GM12878 (cell line): ENCODE measurements at regions not wholly inside any gene's neighbourhood (a gene's known extent, or its start where the extent isn't known, plus 50 kb on each side); places are given as distances from the start of the nearest gene placed in this dataset.

ENCODE experiments used
- ATAC-seq: fragments of 200-7000 bp; cut with Tn5 transposase; 3 replicates; pipeline ENCODE4 v1.9.1; 2020; ENCODE audit warnings: mild to moderate bottlenecking, moderate library complexity
- BruUV-seq: library from RNA; stranded (reverse); fragments of 400-500 nt; replicated peaks from 2 replicates; lab custom pipeline; 2021; lab: Mats Ljungman, UMichigan
- CTCF ChIA-PET: fragments of 300-600 bp; sonication (Branson Sonifier 250); formaldehyde crosslinking; extraction: SDS; loops from one replicate; lab custom pipeline; 2021; ENCODE audit warnings: inconsistent platforms; lab: Yijun Ruan, JAX
- POLR2A ChIA-PET: fragments of 350-600 bp; formaldehyde crosslinking; extraction: SDS; loops from one replicate; lab custom pipeline; 2021; ENCODE audit warnings: inconsistent platforms; lab: Charles Lee
- RAD21 ChIA-PET: fragments of 300-600 bp; sonication (Branson Sonifier 250); formaldehyde crosslinking; loops from one replicate; lab custom pipeline; 2023; ENCODE audit warnings: antibody characterized with exemption; ENCODE audit not compliant: unreplicated experiment; lab: Charles Lee
- SMC1A ChIA-PET: fragments of 300-600 bp; sonication (Branson Sonifier 250); formaldehyde crosslinking; loops from one replicate; lab custom pipeline; 2023; ENCODE audit not compliant: unreplicated experiment, uncharacterized antibody; lab: Charles Lee
- DNase-seq: peaks from one replicate; pipeline ENCODE4 v3.0.0-alpha.2; 2011; ENCODE audit warnings: low read depth, low spot score
- FAIRE-seq: peaks from 3 replicates; lab custom pipeline; 2011; peaks lifted over from hg19 to GRCh38; lab: Jason Lieb, UNC
- H2AFZ ChIP-seq: 2 replicates; pipeline ENCODE4 v1.6.0; 2011; ENCODE audit warnings: low read depth, low read length, control low read depth; ENCODE audit not compliant: control insufficient read depth
- H3K27ac ChIP-seq: 2 replicates; pipeline ENCODE4 v1.5.1; 2011; ENCODE audit warnings: control low read depth; ENCODE audit not compliant: control insufficient read depth, insufficient read depth
- H3K27me3 ChIP-seq, 2 experiments: replicated peaks in 1 of 2; 2 replicates each; pipeline versions ENCODE4 v1.6.0 to v1.6.1; 2011; ENCODE audit warnings: low read length in 1 of 2; ENCODE audit not compliant: control insufficient read depth in 2 of 2, insufficient read depth in 2 of 2
- H3K36me3 ChIP-seq, 2 experiments: 2 replicates each; pipeline ENCODE4 v1.5.1; 2011; ENCODE audit warnings: low read length in 1 of 2; ENCODE audit not compliant: control insufficient read depth in 2 of 2, insufficient read depth in 2 of 2
- H3K4me1 ChIP-seq: 2 replicates; pipeline ENCODE4 v1.6.1; 2011; ENCODE audit warnings: mild to moderate bottlenecking, low read length, moderate library complexity, mixed read lengths; ENCODE audit not compliant: control insufficient read depth, insufficient read depth
- H3K4me2 ChIP-seq: 2 replicates; pipeline ENCODE4 v1.6.0; 2011; ENCODE audit warnings: control low read depth; ENCODE audit not compliant: control insufficient read depth, insufficient read depth
- H3K4me3 ChIP-seq: fragments of 200-600 bp; sonication (generic); 2 replicates; pipeline ENCODE4 v1.5.1; 2016
- H3K79me2 ChIP-seq: 2 replicates; pipeline ENCODE4 v1.6.0; 2011; ENCODE audit warnings: low read length; ENCODE audit not compliant: control insufficient read depth, insufficient read depth
- H3K9ac ChIP-seq: 2 replicates; pipeline ENCODE4 v1.8.0; 2011; ENCODE audit warnings: low read length, control low read depth, mixed read lengths; ENCODE audit not compliant: control insufficient read depth, insufficient read depth
- H3K9me3 ChIP-seq: replicated peaks from 3 replicates; pipeline ENCODE4 v1.5.1; 2011; ENCODE audit warnings: mild to moderate bottlenecking, low read length; ENCODE audit not compliant: control insufficient read depth, insufficient read depth
- H4K20me1 ChIP-seq: 2 replicates; pipeline ENCODE4 v1.6.0; 2011; ENCODE audit not compliant: control insufficient read depth, insufficient read depth
- ATF7 ChIP-seq: fragments of 450-650 bp; IDR thresholded peaks from 2 replicates; pipeline ENCODE4 v1.6.1; 2016; ENCODE audit warnings: low read depth, mild to moderate bottlenecking
- BRCA1 ChIP-seq: IDR thresholded peaks from 2 replicates; pipeline ENCODE4 v1.6.1; 2011; ENCODE audit warnings: low read depth, low read length, improper control_type of control experiment
- FOXK2 ChIP-seq: fragments of 450-650 bp; IDR thresholded peaks from 2 replicates; pipeline ENCODE4 v1.6.1; 2017; ENCODE audit warnings: mild to moderate bottlenecking, moderate library complexity
- GATAD2B ChIP-seq: fragments of 450-650 bp; conservative IDR thresholded peaks from 2 replicates; pipeline ENCODE4 v1.6.1; 2017; ENCODE audit warnings: low read depth, mild to moderate bottlenecking, moderate library complexity
- HDAC6 ChIP-seq: fragments of 200-600 bp; sonication (generic); IDR thresholded peaks from one replicate; pipeline ENCODE4 v1.8.0; 2017; ENCODE audit warnings: antibody characterized with exemption; ENCODE audit not compliant: unreplicated experiment
- IRF5 ChIP-seq: fragments of 450-650 bp; IDR thresholded peaks from 2 replicates; pipeline ENCODE4 v1.6.1; 2017; ENCODE audit warnings: borderline replicate concordance
- MLLT1 ChIP-seq: fragments of 450-650 bp; IDR thresholded peaks from 2 replicates; pipeline ENCODE4 v1.6.1; 2016; ENCODE audit warnings: mild to moderate bottlenecking
- MTA2 ChIP-seq: fragments of 450-650 bp; IDR thresholded peaks from 2 replicates; pipeline ENCODE4 v1.6.1; 2016; ENCODE audit warnings: low read depth, mild to moderate bottlenecking, moderate library complexity
- MXI1 ChIP-seq: fragments of 150-350 bp; IDR thresholded peaks from 2 replicates; pipeline ENCODE4 v1.6.1; 2011; ENCODE audit warnings: low read depth, mild to moderate bottlenecking, inconsistent platforms, low read length, improper control_type of control experiment
- NFYB ChIP-seq: IDR thresholded peaks from 2 replicates; pipeline ENCODE4 v1.6.1; 2011; ENCODE audit warnings: low read depth, mild to moderate bottlenecking, low read length, improper control_type of control experiment, moderate library complexity; ENCODE audit not compliant: insufficient read depth
- POLR2A ChIP-seq: IDR thresholded peaks from 2 replicates; pipeline ENCODE4 v1.6.1; 2011; ENCODE audit warnings: low read depth, mild to moderate bottlenecking, low read length
- SMAD5 ChIP-seq: IDR thresholded peaks from 2 replicates; pipeline ENCODE4 v1.6.1; 2016; ENCODE audit warnings: antibody characterized with exemption, low read depth
- SUPT20H ChIP-seq: IDR thresholded peaks from 2 replicates; pipeline ENCODE4 v1.6.1; 2011; ENCODE audit warnings: low read depth, mild to moderate bottlenecking, low read length, moderate library complexity, borderline replicate concordance; ENCODE audit not compliant: control insufficient read depth
- TAF1 ChIP-seq: IDR thresholded peaks from 2 replicates; pipeline ENCODE4 v1.6.1; 2011; ENCODE audit warnings: mild to moderate bottlenecking, low read depth, low read length, borderline replicate concordance
- WRNIP1 ChIP-seq: IDR thresholded peaks from 2 replicates; pipeline ENCODE4 v1.6.1; 2011; ENCODE audit warnings: low read depth, low read length, improper control_type of control experiment, borderline replicate concordance
- whole genome bisulfite sequencing: methylation state at CpG from one replicate; pipeline ENCODE4 v1.1.6; 2016; ENCODE audit warnings: low lambda C conversion rate; ENCODE audit not compliant: insufficient replicate concordance, insufficient coverage; ENCODE audit errors: missing lambda C conversion rate; 5-methylcytosine and 5-hydroxymethylcytosine counted together
- in situ Hi-C: fragments of 300-500 bp; cut with MboI; formaldehyde crosslinking; loops from 9 replicates; pipeline ENCODE4 v1.14.3; 2018; ENCODE audit warnings: mixed read lengths
- intact Hi-C: fragments of 100-400 bp; cut with micrococcal nuclease; formaldehyde crosslinking; loops from one replicate; pipeline ENCODE4 v1.14.2; 2022; ENCODE audit not compliant: unreplicated experiment
- TF ChIP-seq, protein P1 (sequence below): fragments of 450-650 bp; formaldehyde crosslinking; IDR thresholded peaks from 2 replicates; pipeline ENCODE4 v1.5.0; 2022; ENCODE audit warnings: mild to moderate bottlenecking, missing genetic modification characterization
- TF ChIP-seq, protein P2 (sequence below): IDR thresholded peaks from 2 replicates; pipeline ENCODE4 v1.6.1; 2011; ENCODE audit warnings: borderline replicate concordance, low read depth, mild to moderate bottlenecking, moderate library complexity, mixed read lengths, low read length; ENCODE audit not compliant: insufficient read depth; ENCODE audit errors: extremely low read length

DNA sequence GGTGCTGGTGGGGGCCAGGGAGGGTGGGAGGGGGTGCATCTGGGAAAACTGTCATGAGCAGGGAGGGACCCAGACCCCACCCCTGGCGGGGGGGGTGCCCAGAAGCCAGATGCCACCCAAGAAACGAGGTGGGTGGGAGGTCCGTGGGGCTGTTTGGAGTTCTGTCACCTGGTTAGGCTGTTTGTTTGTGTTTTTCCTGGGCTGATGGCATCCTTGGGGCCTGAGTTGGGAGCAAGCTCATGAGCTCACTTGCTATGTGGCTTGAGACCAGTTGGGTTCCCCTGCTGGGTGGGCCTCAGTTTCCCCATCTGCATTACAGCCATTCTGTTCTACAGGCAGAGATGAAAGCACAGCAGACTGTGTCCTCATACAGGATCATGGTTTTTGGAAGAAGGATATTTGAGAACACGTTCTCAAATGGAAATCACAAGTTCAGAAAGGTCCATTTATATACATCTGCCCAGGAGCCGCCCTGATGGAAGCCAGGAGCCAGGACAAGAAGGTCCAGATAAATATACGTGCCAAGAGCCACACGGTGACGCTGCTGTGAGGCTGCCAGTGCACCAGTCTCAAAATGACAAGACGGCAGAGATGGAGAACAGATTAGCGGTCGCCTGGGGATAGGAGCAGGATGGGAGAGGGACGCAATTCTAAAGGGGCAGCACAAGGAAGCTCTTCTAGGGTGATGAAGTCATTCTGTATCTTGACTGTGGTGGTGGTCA, 312.9 kb downstream of the MN1 start (continued):
- TF ChIP-seq MLLT1 (no peak), BRCA1 (no peak), SUPT20H (no peak), ATF7 (no peak), GATAD2B (no peak), FOXK2 (no peak)

- ChIA-PET RAD21 (no interaction called here), SMC1A (no interaction called here), POLR2A (no interaction called here), CTCF (no interaction called here)
- in situ Hi-C loops (no loop called here), intact Hi-C loops (no loop called here)
- H4K20me1 ChIP-seq = no peaks in the 10 kb centered on the region
- H3K79me2 ChIP-seq = no peaks in the 10 kb centered on the region
- no peak overlapping the region for H3K27ac ChIP-seq
- H3K27me3 ChIP-seq = no peaks in the 10 kb centered on the region
- BruUV-seq = no TSS peak
- DNase-seq (no peak), FAIRE-seq (no peak), ATAC-seq (no peak)
- no peak overlapping the region for H3K4me2 ChIP-seq
- H3K9me3 ChIP-seq = no peaks in the 10 kb centered on the region; the same call in 2 of the 3 replicates
- WGBS = 0% methylated on average over 4 of the region's 4 CpGs
- no peaks in the 10 kb centered on the region for H3K4me1 ChIP-seq
- no peak overlapping the region for H3K9ac ChIP-seq
- H2AFZ ChIP-seq = no peak overlapping the region
- H3K36me3 ChIP-seq = no peaks in the 10 kb centered on the region
- no peak overlapping the region for H3K4me3 ChIP-seq
- TF ChIP-seq SMAD5 (no peak), IRF5 (no peak), HDAC6 (no peak), MXI1 (no peak), NFYB (no peak), WRNIP1 (no peak), TAF1 (no peak), POLR2A (no peak), MTA2 (no peak)
- TF ChIP-seq, protein P1, sequence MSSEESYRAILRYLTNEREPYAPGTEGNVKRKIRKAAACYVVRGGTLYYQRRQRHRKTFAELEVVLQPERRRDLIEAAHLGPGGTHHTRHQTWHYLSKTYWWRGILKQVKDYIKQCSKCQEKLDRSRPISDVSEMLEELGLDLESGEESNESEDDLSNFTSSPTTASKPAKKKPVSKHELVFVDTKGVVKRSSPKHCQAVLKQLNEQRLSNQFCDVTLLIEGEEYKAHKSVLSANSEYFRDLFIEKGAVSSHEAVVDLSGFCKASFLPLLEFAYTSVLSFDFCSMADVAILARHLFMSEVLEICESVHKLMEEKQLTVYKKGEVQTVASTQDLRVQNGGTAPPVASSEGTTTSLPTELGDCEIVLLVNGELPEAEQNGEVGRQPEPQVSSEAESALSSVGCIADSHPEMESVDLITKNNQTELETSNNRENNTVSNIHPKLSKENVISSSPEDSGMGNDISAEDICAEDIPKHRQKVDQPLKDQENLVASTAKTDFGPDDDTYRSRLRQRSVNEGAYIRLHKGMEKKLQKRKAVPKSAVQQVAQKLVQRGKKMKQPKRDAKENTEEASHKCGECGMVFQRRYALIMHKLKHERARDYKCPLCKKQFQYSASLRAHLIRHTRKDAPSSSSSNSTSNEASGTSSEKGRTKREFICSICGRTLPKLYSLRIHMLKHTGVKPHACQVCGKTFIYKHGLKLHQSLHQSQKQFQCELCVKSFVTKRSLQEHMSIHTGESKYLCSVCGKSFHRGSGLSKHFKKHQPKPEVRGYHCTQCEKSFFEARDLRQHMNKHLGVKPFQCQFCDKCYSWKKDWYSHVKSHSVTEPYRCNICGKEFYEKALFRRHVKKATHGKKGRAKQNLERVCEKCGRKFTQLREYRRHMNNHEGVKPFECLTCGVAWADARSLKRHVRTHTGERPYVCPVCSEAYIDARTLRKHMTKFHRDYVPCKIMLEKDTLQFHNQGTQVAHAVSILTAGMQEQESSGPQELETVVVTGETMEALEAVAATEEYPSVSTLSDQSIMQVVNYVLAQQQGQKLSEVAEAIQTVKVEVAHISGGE = no peak
- TF ChIP-seq, protein P2, sequence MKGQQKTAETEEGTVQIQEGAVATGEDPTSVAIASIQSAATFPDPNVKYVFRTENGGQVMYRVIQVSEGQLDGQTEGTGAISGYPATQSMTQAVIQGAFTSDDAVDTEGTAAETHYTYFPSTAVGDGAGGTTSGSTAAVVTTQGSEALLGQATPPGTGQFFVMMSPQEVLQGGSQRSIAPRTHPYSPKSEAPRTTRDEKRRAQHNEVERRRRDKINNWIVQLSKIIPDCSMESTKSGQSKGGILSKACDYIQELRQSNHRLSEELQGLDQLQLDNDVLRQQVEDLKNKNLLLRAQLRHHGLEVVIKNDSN = no peak
Observed at GRCh38 chr22:27489178-27489675, 312.3 kb downstream of the MN1 start.
